GM10266 (cell line): ENCODE measurements at regions not wholly inside any gene's neighbourhood (a gene's known extent, or its start where the extent isn't known, plus 50 kb on each side); places are given as distances from the start of the nearest gene placed in this dataset.

ENCODE experiments used
- DNase-seq: peaks from one replicate; pipeline ENCODE4 v3.0.0; 2012; ENCODE audit errors: extremely low spot score
- CTCF ChIP-seq: IDR thresholded peaks from 2 replicates; pipeline ENCODE4 v1.5.1; 2012; ENCODE audit warnings: mild to moderate bottlenecking, low read depth; ENCODE audit not compliant: control insufficient read depth, insufficient read depth; ENCODE audit errors: missing control alignments

GRCh38 chr2:239813261-239814115, 211.7 kb downstream of the NDUFA10 start:
- TF ChIP-seq CTCF = no peak
- DNase-seq = no peak

- TF ChIP-seq CTCF = no peak
Measured at GRCh38 chr2:239811806-239812560, 213.2 kb downstream of the NDUFA10 start.

GRCh38 chr2:239811111-239811781, 213.9 kb downstream of the NDUFA10 start:
- no peak for TF ChIP-seq CTCF
- DNase-seq = no peak

More at GRCh38 chr2:239811806-239812560, 213.2 kb downstream of the NDUFA10 start:
- no peak for DNase-seq

- no peak for TF ChIP-seq CTCF
- DNase-seq = no peak
Measured at GRCh38 chr2:239809391-239809790, 215.8 kb downstream of the NDUFA10 start.

- DNase-seq = no peak
- no peak for TF ChIP-seq CTCF
Measured at GRCh38 chr2:239807568-239807967, 217.6 kb downstream of the NDUFA10 start.

GRCh38 chr2:239806758-239807434, 218.2 kb downstream of the NDUFA10 start:
- no peak for TF ChIP-seq CTCF
- DNase-seq = no peak
